GM18519 (cell line): ENCODE measurements at regions not wholly inside any gene's neighbourhood (a gene's known extent, or its start where the extent isn't known, plus 50 kb on each side); places are given as distances from the start of the nearest gene placed in this dataset.

Experiments used
- ATAC-seq: cut with Tn5 transposase; IDR thresholded peaks from one replicate; pipeline ENCODE4 v1.9.1; 2021; ENCODE audit warnings: mild to moderate bottlenecking, moderate library complexity; ENCODE audit not compliant: unreplicated experiment, low FRiP score

DNA sequence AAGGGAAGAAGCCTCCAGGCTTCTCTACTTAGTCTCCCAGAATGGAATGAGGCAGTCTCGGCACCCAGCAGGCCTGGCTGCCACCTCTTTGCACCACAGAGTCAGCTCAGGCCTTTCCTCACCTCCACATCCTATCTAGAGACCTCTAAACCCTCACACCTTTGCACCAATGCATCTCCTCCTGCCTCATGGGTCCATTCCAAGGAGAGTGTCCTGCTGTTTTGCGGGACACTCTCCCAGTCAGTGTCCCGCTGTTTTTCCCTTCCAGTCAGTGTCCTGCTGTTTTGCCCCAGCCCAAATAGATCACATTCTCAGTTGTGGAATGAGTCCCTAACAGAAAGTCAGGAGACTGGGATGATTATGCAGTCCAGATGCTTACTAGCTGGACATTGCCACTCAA lies 185.6 kb upstream of the CAMK1G start:
- no peak for ATAC-seq

- ATAC-seq: no peak
Observed at GRCh38 chr1:209398313-209398991, 185.1 kb upstream of the CAMK1G start.

DNA sequence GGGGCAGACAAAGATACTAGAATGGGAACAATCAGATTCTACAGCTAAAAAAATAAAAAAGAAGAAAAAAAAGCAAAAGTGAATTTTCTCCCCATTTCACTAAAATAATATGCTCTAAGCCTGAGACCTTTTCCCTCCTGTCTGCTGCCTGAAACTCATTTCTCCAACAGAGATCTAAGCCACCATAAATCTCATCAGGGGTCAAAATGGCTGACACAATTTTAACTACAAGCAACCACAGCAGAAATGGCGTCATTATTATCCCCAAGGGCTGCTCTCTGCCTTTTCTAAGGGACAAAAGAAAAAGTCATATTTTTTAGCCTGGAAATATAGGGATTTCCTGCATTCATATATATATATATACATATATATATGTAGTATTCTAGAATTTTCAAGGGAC lies 183.7 kb upstream of the CAMK1G start:
- no peak for ATAC-seq

DNA sequence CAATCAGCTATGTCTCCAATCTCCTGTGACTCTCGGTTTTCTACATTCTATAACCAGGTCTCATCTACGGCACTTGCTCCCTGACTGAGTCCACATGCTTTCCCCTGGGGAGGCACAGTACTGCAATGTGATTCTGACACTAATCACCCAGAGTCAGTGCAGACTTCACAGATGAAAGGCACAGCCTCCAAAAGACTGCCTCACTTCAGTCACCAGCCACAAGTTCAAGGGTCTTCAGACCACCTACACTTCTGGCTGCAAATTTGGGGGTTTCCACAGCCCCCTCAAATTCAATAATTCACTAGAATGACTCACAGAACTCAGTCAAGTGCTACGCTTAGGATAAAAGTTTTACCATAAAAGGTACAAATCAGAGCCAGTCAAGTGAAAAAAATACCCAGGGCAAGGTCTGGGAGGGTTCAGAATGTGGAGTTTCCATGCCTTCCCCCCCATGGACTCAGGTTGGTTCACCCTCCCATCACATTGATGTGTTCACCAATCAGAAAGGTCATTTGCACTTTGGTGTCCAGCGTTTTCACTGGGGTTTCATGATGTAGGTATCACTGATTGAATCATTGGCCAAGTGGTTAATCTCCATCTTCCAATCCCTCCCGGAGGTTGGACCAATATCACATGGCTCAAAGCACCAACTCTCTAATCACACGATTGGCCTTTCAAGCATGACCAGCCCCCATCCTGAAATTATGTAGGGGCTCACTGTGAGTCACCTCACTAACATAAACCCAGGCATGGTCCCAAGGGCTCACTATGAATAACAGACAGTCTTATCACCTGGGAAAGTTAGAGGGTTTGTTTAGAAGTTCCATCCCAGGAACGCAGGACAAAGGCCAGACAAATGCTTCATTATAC lies 182.9 kb upstream of the CAMK1G start:
- no peak for ATAC-seq

DNA sequence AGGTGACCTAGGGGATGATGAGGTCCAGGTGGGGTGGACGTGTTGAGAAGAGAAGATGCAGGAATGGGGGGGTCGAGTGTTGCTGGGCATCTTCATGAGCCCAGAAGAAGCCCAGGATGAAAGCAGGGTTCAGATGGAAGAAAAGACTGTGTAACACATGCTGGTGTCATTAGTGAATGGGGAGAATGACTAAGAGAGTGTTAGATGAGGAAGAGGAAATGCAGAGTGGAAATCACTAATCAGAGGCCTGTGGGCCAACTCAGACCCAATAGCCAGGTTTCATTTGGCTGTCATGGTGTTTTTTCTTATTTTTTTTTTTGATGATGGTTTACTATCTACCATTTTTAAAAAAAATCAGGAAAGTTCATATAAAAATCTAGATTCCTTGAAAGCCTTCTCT lies 180.8 kb upstream of the CAMK1G start:
- ATAC-seq: no peak

DNA sequence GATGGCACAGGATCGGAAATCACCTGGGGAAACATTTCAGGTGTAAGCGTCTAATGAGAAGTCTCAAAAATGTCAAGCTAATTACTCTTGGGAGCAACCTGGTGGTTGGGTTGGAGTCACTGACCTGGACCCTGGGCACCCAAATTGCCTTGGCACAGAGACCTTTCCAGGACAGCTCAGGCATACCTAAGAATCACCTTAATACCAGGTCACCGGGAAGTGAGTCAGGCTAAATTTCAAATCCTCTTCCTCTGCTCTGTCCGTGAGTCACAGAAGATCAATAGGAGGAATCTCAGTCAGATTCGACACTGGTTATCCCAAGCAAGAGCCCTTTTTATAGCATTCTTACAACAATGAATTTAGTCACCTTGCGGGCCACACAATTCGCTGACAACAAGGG lies 179.6 kb upstream of the CAMK1G start:
- ATAC-seq: no peak

GRCh38 chr1:209404577-209404976 lies 178.9 kb upstream of the CAMK1G start:
- no peak for ATAC-seq

DNA sequence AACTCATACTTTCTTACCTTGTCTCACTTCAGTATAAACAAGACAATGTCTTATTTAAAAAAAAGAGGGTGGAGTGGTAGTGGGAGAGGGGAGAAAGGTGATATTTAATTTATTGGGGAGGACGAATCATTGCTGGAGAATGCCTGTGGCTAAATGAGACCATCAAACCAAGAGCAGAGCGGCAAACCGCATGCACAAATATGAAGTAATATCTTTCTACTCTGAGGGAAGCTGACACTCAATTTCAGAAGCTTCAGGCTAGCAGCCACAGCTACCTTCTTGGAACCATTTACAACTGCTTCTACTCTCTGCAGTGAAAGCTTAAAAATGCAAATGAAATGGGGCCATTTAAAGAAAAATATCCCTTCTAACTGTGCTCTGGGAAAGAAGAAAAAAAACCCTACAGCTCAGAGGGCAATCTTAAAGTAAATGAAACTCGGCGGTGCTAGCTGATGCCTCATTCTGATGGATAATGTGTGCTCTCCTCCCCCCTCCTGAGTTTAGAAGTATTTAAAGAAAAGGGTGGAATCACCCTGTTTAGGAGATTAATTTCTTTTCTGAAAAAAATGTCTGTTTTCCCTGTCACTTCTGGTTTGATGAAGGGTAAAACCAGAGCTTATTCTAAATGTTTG lies 178.2 kb upstream of the CAMK1G start:
- ATAC-seq: no peak

GRCh38 chr1:209406168-209406567 lies 177.3 kb upstream of the CAMK1G start:
- ATAC-seq: no peak

DNA sequence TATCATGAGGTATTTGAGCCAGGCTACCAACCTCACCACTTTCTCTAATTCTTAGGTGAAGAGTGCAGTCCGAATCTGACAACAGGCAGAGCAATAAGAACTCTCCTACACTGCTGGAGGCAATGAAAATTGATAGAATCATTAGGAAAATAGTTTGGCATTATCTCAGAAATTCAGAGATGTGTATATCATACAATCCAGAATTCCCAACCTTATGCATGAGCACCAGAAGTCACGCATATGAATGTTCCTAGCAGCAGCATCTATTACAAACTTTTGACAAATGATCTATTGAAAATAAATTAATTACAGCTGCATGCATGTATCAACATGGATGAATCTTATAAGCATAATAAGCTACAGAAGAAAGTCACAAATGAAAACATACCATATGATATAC lies 176.9 kb upstream of the CAMK1G start:
- ATAC-seq: no peak

GRCh38 chr1:209409780-209410179 lies 173.7 kb upstream of the CAMK1G start:
- ATAC-seq: no peak

- ATAC-seq: no peak
Observed at GRCh38 chr1:209411491-209411929, 172.0 kb upstream of the CAMK1G start.

- no peak for ATAC-seq
Observed at GRCh38 chr1:209412036-209412435, 171.5 kb upstream of the CAMK1G start.

DNA sequence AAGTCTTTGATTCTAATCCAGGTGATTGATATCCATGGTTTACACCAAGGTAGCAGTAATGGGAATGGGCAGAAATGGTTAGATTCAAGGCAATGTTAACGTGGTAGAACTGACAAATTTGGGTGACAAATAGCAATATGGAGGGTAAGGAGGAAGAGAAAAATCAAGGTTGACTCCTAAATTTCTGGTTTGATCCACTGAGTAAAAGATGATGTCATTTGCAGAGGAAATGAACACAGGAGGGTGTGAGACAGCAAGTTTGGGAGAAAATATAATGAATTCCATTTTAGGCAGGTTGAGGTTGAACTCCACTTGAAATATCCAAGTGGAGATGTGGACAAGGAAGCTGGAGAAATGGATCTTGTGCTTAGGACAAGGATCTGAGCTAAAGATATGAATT lies 170.9 kb upstream of the CAMK1G start:
- ATAC-seq: no peak

DNA sequence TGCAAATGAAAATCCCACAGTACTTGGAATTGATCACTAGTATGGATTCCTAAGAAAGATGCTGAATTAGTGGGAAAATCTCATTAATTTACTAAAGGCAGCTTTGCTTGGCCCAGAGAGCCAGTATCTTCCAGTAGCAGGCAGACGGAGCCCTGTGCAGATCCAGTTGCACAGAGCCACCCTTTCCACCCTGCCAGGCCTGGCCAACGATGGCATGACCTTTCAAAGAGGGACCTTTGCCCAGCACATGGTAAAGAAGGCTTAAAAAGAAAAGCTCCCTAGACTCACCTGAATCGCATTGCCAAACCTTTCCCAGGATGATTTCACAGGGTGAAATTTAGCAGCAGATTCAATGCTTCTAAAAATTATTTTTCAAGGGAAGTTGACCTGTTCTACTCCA lies 170.5 kb upstream of the CAMK1G start:
- no peak for ATAC-seq

- no peak for ATAC-seq
Observed at GRCh38 chr1:209414803-209415329, 168.6 kb upstream of the CAMK1G start.

DNA sequence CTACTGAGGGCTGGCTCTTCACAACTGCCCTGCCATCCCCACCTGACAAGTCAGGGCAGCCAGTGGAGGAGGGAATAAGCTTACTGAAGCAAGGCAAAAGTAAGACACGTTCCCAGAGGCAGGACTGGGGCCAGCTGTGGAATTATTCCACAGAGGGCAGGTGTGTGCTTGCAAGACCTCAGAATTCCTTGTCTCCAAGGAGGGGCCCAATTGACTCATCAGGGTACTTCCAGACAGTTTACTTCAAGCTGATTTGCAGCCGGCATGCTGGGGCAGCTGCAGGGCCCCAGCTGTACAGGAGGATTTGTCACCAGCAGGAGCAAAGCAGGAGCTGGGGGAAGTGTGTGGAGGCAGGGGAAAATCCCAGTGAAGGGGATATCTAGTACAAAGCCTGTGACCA lies 167.5 kb upstream of the CAMK1G start:
- ATAC-seq: no peak

GRCh38 chr1:209416716-209417115 lies 166.8 kb upstream of the CAMK1G start:
- ATAC-seq: no peak

- no peak for ATAC-seq
Observed at GRCh38 chr1:209417761-209418160, 165.8 kb upstream of the CAMK1G start.

GRCh38 chr1:209420276-209420675 lies 163.2 kb upstream of the CAMK1G start:
- ATAC-seq: no peak

- no peak for ATAC-seq
Observed at GRCh38 chr1:209421186-209421585, 162.3 kb upstream of the CAMK1G start.
